GM12878 (cell line): ENCODE measurements at regions not wholly inside any gene's neighbourhood (a gene's known extent, or its start where the extent isn't known, plus 50 kb on each side); places are given as distances from the start of the nearest gene placed in this dataset.

Experiments
- ATAC-seq: fragments of 200-7000 bp; cut with Tn5 transposase; 3 replicates; pipeline ENCODE4 v1.9.1; 2020; ENCODE audit warnings: mild to moderate bottlenecking, moderate library complexity
- BruUV-seq: library from RNA; stranded (reverse); fragments of 400-500 nt; replicated peaks from 2 replicates; lab custom pipeline; 2021; lab: Mats Ljungman, UMichigan
- CTCF ChIA-PET: fragments of 300-600 bp; sonication (Branson Sonifier 250); formaldehyde crosslinking; extraction: SDS; loops from one replicate; lab custom pipeline; 2021; ENCODE audit warnings: inconsistent platforms; lab: Yijun Ruan, JAX
- POLR2A ChIA-PET: fragments of 350-600 bp; formaldehyde crosslinking; extraction: SDS; loops from one replicate; lab custom pipeline; 2021; ENCODE audit warnings: inconsistent platforms; lab: Charles Lee
- RAD21 ChIA-PET: fragments of 300-600 bp; sonication (Branson Sonifier 250); formaldehyde crosslinking; loops from one replicate; lab custom pipeline; 2023; ENCODE audit warnings: antibody characterized with exemption; ENCODE audit not compliant: unreplicated experiment; lab: Charles Lee
- SMC1A ChIA-PET: fragments of 300-600 bp; sonication (Branson Sonifier 250); formaldehyde crosslinking; loops from one replicate; lab custom pipeline; 2023; ENCODE audit not compliant: unreplicated experiment, uncharacterized antibody; lab: Charles Lee
- DNase-seq: peaks from one replicate; pipeline ENCODE4 v3.0.0-alpha.2; 2011; ENCODE audit warnings: low read depth, low spot score
- FAIRE-seq: peaks from 3 replicates; lab custom pipeline; 2011; peaks lifted over from hg19 to GRCh38; lab: Jason Lieb, UNC
- H2AFZ ChIP-seq: 2 replicates; pipeline ENCODE4 v1.6.0; 2011; ENCODE audit warnings: low read depth, low read length, control low read depth; ENCODE audit not compliant: control insufficient read depth
- H3K27ac ChIP-seq: 2 replicates; pipeline ENCODE4 v1.5.1; 2011; ENCODE audit warnings: control low read depth; ENCODE audit not compliant: control insufficient read depth, insufficient read depth
- H3K27me3 ChIP-seq, 2 experiments: replicated peaks in 1 of 2; 2 replicates each; pipeline versions ENCODE4 v1.6.0 to v1.6.1; 2011; ENCODE audit warnings: low read length in 1 of 2; ENCODE audit not compliant: control insufficient read depth in 2 of 2, insufficient read depth in 2 of 2
- H3K36me3 ChIP-seq, 2 experiments: 2 replicates each; pipeline ENCODE4 v1.5.1; 2011; ENCODE audit warnings: low read length in 1 of 2; ENCODE audit not compliant: control insufficient read depth in 2 of 2, insufficient read depth in 2 of 2
- H3K4me1 ChIP-seq: 2 replicates; pipeline ENCODE4 v1.6.1; 2011; ENCODE audit warnings: mild to moderate bottlenecking, low read length, moderate library complexity, mixed read lengths; ENCODE audit not compliant: control insufficient read depth, insufficient read depth
- H3K4me2 ChIP-seq: 2 replicates; pipeline ENCODE4 v1.6.0; 2011; ENCODE audit warnings: control low read depth; ENCODE audit not compliant: control insufficient read depth, insufficient read depth
- H3K4me3 ChIP-seq: fragments of 200-600 bp; sonication (generic); 2 replicates; pipeline ENCODE4 v1.5.1; 2016
- H3K79me2 ChIP-seq: 2 replicates; pipeline ENCODE4 v1.6.0; 2011; ENCODE audit warnings: low read length; ENCODE audit not compliant: control insufficient read depth, insufficient read depth
- H3K9ac ChIP-seq: 2 replicates; pipeline ENCODE4 v1.8.0; 2011; ENCODE audit warnings: low read length, control low read depth, mixed read lengths; ENCODE audit not compliant: control insufficient read depth, insufficient read depth
- H3K9me3 ChIP-seq: replicated peaks from 3 replicates; pipeline ENCODE4 v1.5.1; 2011; ENCODE audit warnings: mild to moderate bottlenecking, low read length; ENCODE audit not compliant: control insufficient read depth, insufficient read depth
- H4K20me1 ChIP-seq: 2 replicates; pipeline ENCODE4 v1.6.0; 2011; ENCODE audit not compliant: control insufficient read depth, insufficient read depth
- E2F8 ChIP-seq: fragments of 450-650 bp; IDR thresholded peaks from 2 replicates; pipeline ENCODE4 v1.6.1; 2018; ENCODE audit warnings: mild to moderate bottlenecking, low read depth, moderate library complexity; ENCODE audit not compliant: partially characterized antibody
- IRF4 ChIP-seq: IDR thresholded peaks from 2 replicates; pipeline ENCODE4 v1.6.1; 2011; ENCODE audit warnings: low read depth, low read length
- KAT2A ChIP-seq: conservative IDR thresholded peaks from 2 replicates; pipeline ENCODE4 v1.6.1; 2011; ENCODE audit warnings: low read depth, low read length; ENCODE audit not compliant: control insufficient read depth
- MAX ChIP-seq: IDR thresholded peaks from 2 replicates; pipeline ENCODE4 v1.6.1; 2012; ENCODE audit warnings: low read depth, low read length, improper control_type of control experiment
- RB1 ChIP-seq: fragments of 450-650 bp; formaldehyde crosslinking; IDR thresholded peaks from 2 replicates; pipeline ENCODE4 v1.6.1; 2017; ENCODE audit warnings: mild to moderate bottlenecking, borderline replicate concordance
- SREBF2 ChIP-seq: IDR thresholded peaks from 2 replicates; pipeline ENCODE4 v1.6.1; 2012; ENCODE audit warnings: mild to moderate bottlenecking, low read length
- SUPT20H ChIP-seq: IDR thresholded peaks from 2 replicates; pipeline ENCODE4 v1.6.1; 2011; ENCODE audit warnings: low read depth, mild to moderate bottlenecking, low read length, moderate library complexity, borderline replicate concordance; ENCODE audit not compliant: control insufficient read depth
- SUZ12 ChIP-seq: fragments of 200-600 bp; sonication (generic); IDR thresholded peaks from one replicate; pipeline ENCODE4 v1.6.1; 2018; ENCODE audit warnings: antibody characterized with exemption, mild to moderate bottlenecking; ENCODE audit not compliant: unreplicated experiment
- WGBS: methylation state at CpG from one replicate; pipeline ENCODE4 v1.1.6; 2016; ENCODE audit warnings: low lambda C conversion rate; ENCODE audit not compliant: insufficient replicate concordance, insufficient coverage; ENCODE audit errors: missing lambda C conversion rate; 5-methylcytosine and 5-hydroxymethylcytosine counted together
- in situ Hi-C: fragments of 300-500 bp; cut with MboI; formaldehyde crosslinking; loops from 9 replicates; pipeline ENCODE4 v1.14.3; 2018; ENCODE audit warnings: mixed read lengths
- intact Hi-C: fragments of 100-400 bp; cut with micrococcal nuclease; formaldehyde crosslinking; loops from one replicate; pipeline ENCODE4 v1.14.2; 2022; ENCODE audit not compliant: unreplicated experiment

- no peak overlapping the region for H3K27ac ChIP-seq
- 18% methylated on average over 3 of the region's 3 CpGs for WGBS
- no peak overlapping the region for H3K4me3 ChIP-seq
- intact Hi-C loops (loop anchor here (5.0 kb wide), 1 partner anchor 40 kb away; no protein-coding TSS in a partner anchor), in situ Hi-C loops (no loop called here)
- H3K4me1 ChIP-seq = no peaks in the 10 kb centered on the region
- no peaks in the 10 kb centered on the region for H3K27me3 ChIP-seq
- no peak for DNase-seq
- H3K9ac ChIP-seq = no peak overlapping the region
- H3K4me2 ChIP-seq = no peak overlapping the region
- SMC1A ChIA-PET = interaction anchor here (0.8 to 1.4 kb wide), 8 partner anchors 7 to 65 kb away, joined by 3 to 4 read pairs (median 4); no protein-coding TSS in a partner anchor
- H4K20me1 ChIP-seq = no peaks in the 10 kb centered on the region
- no peaks in the 10 kb centered on the region for H3K36me3 ChIP-seq
- no peak for ATAC-seq
- POLR2A ChIA-PET = no interaction called here
- CTCF ChIA-PET = interaction anchor here (1.1 kb wide), 1 partner anchor 44 kb away, joined by 3 read pairs; no protein-coding TSS in a partner anchor
- no peak for FAIRE-seq
- no peaks in the 10 kb centered on the region for H3K79me2 ChIP-seq
- RAD21 ChIA-PET = interaction anchor here (1.1 to 1.8 kb wide), 4 partner anchors 9 to 44 kb away, joined by 3 to 5 read pairs (median 4); no protein-coding TSS in a partner anchor
- H2AFZ ChIP-seq = no peak overlapping the region
- no peaks in the 10 kb centered on the region; the same call in 2 of the 3 replicates for H3K9me3 ChIP-seq
- TF ChIP-seq RB1 (no peak), IRF4 (no peak), SREBF2 (no peak), E2F8 (no peak), KAT2A (no peak), SUZ12 (no peak), SUPT20H (no peak), MAX (no peak)
- no TSS peak for BruUV-seq
Observed at GRCh38 chr10:65847436-65848230, 1078.2 kb upstream of the LRRTM3 start.
